ENCODE measurements at regions not wholly inside any gene's neighbourhood (a gene's known extent, or its start where the extent isn't known, plus 50 kb on each side); places are given as distances from the start of the nearest gene placed in this dataset.

Small RNA genes in the stretch of these regions (small RNA-seq; reads per million reads assigned to genes)
- 0 reads per million in 3 experiments for gene AC025279.1 (ENCODE audit: insufficient read depth in 2 of 3, insufficient read length in 3 of 3, low read depth in 2 of 3, low replicate concordance in 1 of 3)
- 0 reads per million in 3 experiments for gene SNX29P2 (ENCODE audit: insufficient read depth in 2 of 3, insufficient read length in 3 of 3, low read depth in 2 of 3, low replicate concordance in 1 of 3)

Data from HepG2 (cell line).